ENCODE measurements at regions not wholly inside any gene's neighbourhood (a gene's known extent, or its start where the extent isn't known, plus 50 kb on each side); places are given as distances from the start of the nearest gene placed in this dataset.

DNA sequence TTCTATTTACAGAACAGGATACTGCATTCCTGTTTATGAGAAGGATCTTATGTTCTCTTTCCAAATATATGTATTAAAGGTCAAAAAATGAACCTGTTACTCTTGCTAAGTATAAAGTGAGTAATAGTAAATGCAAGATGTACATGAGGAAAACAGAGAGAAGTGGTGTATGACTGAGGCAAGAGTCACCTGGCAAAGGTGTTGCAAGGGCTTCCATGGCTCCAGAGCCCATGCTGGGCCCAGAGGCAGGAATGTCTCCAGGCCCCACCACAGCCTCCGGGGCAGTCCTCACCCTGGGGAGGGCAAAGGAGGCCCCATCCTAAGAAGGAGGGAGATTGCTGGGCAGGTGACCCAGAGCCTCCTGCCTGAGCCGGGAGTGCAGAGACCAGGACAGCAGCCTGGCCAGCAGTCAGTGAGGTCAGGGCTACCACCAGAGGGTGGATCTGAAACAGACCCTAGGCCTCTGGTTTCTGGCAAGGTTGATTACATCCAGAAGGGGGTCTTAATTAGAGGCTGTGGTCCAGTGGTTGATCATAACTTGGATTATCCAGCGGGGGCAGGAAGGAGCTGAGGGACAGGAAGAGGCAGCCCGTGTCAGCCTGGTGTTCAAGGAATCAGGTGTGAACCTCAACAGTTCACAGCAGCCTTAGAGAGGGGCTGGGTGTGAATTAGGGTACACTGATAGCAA is 57.3 kb upstream of the CPLX2 start:
- ATAC-seq (replicated peaks in 6 of 8), result peak in 5 of 8 experiments; percentile 1 to 26 (median 19)
- H3K4me1 ChIP-seq (replicated peaks in 1 of 2), result peaks cover 38 to 41% of the 10 kb centered on the region in 2 donors
- peak overlapping the region; percentile 61 to 76 for H3K27ac ChIP-seq
- H3K4me3 ChIP-seq, result no peak overlapping the region
- in situ Hi-C loops (cut with MboI; ENCODE audit: low pct_unique_long_range_greater_than_20kb in 2 of 9, low sequenced_read_pairs in 9 of 9, unreplicated experiment in 9 of 9), result no loop called here
- 4 to 100% (median 67%) methylated on average over 1 to 3 of the region's 4 CpGs; no CpG with 5 or more reads in 4 of the 10 experiments for WGBS, 10 experiments

DNA sequence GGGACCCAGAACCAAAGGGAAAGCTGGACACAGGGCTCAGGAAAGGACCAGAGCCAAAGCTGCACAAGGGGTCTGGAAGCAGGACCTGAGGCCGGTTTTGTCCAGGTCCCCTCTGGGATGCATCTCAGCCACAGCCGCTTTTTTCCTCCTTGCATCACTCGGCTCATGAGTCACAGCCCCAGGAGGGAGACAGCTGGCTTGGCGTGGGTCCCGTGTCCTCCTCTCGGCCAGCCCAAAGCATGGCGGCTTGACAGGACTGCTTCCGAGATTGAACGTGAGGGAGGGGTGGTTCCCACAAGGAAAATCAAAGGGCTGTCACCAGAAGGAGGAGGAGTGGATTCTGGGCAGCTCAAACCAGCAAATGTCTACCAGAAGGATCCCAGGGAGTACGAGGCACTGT is 56.7 kb upstream of the CPLX2 start:
- peak; percentile 67 to 96 (median 92) for ATAC-seq (replicated peaks in 6 of 8)
- WGBS, 10 experiments, result 0 to 100% (median 17%) methylated on average over 1 to 9 of the region's 10 CpGs; no CpG with 5 or more reads in 3 of the 10 experiments
- no peak overlapping the region for H3K4me3 ChIP-seq

DNA sequence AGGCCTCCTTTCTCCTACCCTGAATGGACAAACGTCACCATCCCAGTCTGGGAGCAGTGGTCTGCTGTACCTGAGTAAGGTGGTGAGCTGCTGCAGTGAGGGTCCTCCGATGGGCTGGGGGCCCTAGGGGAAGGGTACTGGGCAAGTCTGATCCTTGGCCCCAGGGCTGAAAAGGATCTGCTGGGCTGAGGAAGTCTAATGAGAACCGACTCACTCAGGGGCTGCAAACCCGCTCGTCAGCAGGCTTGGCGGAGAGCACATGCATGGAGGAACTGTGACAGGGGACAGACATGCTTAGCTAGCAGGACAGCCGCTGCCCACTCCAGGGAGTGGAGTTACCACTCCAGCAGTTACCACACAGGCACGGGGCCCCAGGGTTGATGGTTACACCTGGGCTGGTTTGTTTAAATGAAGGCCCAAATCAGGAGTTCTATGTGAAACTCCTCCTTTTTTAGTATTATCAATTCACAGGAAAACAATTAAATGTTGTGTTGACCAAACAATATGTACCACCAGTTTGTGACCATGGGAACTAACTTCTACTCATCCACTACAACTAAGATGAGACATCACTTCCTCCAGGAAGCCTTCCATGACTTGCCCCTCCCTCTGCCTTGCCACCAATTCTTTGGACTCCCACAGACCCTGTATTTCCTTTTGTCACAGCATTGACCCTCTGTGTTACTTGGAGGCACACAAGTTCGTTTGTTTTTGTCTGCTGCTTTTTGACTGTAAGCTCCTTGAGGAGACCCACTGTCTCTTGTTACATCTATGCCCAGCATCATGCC is 56.1 kb upstream of the CPLX2 start:
- no peak for ATAC-seq (replicated peaks in 6 of 8)
- in situ Hi-C loops (cut with MboI; ENCODE audit: low pct_unique_long_range_greater_than_20kb in 2 of 9, low sequenced_read_pairs in 9 of 9, unreplicated experiment in 9 of 9), result no loop called here
- Histone ChIP-seq H3K27ac (peak overlapping the region; percentile 61 to 76), H3K4me1 (replicated peaks in 1 of 2) (peaks cover 29 to 38% of the 10 kb centered on the region in 2 donors), H3K4me3 (no peak overlapping the region)
- 28 to 100% (median 91%) methylated on average over 1 to 3 of the region's 9 CpGs; no CpG with 5 or more reads in 4 of the 10 experiments for WGBS, 10 experiments

More for the DNA sequence above, 56.7 kb upstream of the CPLX2 start:
- Histone ChIP-seq H3K4me1 (replicated peaks in 1 of 2) (peaks cover 34 to 38% of the 10 kb centered on the region in 2 donors), H3K27ac (peak overlapping the region; percentile 61 to 76)
- in situ Hi-C loops (cut with MboI; ENCODE audit: low pct_unique_long_range_greater_than_20kb in 2 of 9, low sequenced_read_pairs in 9 of 9, unreplicated experiment in 9 of 9), result no loop called here

DNA sequence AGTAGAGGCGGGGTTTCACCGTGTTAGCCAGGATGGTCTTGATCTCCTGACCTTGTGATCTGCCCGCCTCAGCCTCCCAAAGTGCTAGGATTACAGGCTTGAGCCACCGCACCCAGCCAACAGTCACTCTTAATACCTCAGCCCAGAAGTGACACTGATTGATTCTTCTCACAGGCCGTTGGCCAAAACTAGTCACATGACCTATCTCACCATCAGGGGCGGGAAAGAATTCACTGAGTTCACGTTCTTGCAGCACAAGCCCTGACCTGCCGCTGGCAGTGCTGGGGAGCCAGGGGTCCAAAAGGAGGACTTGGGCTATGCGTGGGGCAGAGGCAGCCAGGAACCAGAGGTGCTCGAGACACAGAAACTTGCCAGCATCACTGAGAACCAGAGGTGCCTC is 55.0 kb upstream of the CPLX2 start:
- WGBS, 10 experiments, result 33 to 80% (median 55%) methylated on average over 1 to 4 of the region's 10 CpGs; no CpG with 5 or more reads in 5 of the 10 experiments
- peak overlapping the region in 1 of 2 donors; percentile 12 for H3K27ac ChIP-seq
- in situ Hi-C loops (cut with MboI; ENCODE audit: low pct_unique_long_range_greater_than_20kb in 2 of 9, low sequenced_read_pairs in 9 of 9, unreplicated experiment in 9 of 9), result no loop called here
- peaks cover 32 to 38% of the 10 kb centered on the region in 2 donors for H3K4me1 ChIP-seq (replicated peaks in 1 of 2)
- peak in 2 of 8 experiments; percentile 22 to 34 for ATAC-seq (replicated peaks in 6 of 8)
- H3K4me3 ChIP-seq, result no peak overlapping the region

DNA sequence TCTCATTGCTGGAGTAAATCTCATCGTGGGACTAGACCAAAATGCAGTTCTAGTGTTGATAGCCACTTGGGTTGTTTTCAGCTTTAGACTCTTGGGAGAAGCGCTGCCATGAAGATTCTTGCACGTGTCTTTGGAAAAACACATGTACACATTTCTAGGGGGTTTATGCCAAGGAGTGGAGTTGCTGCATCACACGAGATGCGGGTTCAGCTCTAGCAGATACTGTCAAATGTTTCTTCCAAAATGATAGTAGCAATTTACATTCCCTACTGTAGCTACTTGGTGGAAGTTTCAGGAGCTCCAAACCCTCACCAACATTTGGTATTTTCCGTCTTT is 52.3 kb upstream of the CPLX2 start:
- WGBS, 10 experiments, result 38 to 100% (median 90%) methylated on average over 2 to 5 of the region's 6 CpGs; no CpG with 5 or more reads in 3 of the 10 experiments
- in situ Hi-C loops (cut with MboI; ENCODE audit: low pct_unique_long_range_greater_than_20kb in 2 of 9, low sequenced_read_pairs in 9 of 9, unreplicated experiment in 9 of 9), result no loop called here
- Histone ChIP-seq H3K4me1 (replicated peaks in 1 of 2) (peaks cover 38 to 42% of the 10 kb centered on the region in 2 donors), H3K27ac (no peak overlapping the region), H3K4me3 (no peak overlapping the region)
- no peak for ATAC-seq (replicated peaks in 6 of 8)

DNA sequence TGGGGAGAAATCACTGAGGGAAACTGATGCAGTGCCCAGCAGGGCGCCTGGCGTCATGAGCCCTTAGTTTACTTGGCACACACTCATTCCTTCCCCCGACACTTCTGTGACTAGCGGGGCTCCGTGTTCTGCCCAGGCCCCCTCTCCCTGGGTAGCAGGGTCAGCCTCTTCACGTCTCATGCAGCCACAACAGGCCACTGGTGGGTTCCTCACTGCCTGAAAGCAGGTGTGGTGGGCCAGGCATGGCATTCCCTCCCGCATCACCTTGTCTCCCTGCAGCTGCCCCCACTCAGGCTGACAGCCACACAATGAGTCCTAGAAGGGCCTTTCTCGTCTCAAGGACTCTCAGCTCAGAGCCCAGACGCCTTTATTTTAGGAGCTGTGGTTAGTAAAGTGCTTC is 51.1 kb upstream of the CPLX2 start:
- in situ Hi-C loops (cut with MboI; ENCODE audit: low pct_unique_long_range_greater_than_20kb in 2 of 9, low sequenced_read_pairs in 9 of 9, unreplicated experiment in 9 of 9), result no loop called here
- WGBS, 10 experiments, result 40 to 67% methylated on average over 2 to 3 of the region's 9 CpGs; no CpG with 5 or more reads in 8 of the 10 experiments
- Histone ChIP-seq H3K27ac (no peak overlapping the region), H3K4me1 (replicated peaks in 1 of 2) (peaks cover 36 to 37% of the 10 kb centered on the region in 2 donors), H3K4me3 (no peak overlapping the region)
- ATAC-seq (replicated peaks in 6 of 8), result no peak
